Glutamatergic neuron (in vitro differentiated cells): ENCODE measurements at regions not wholly inside any gene's neighbourhood (a gene's known extent, or its start where the extent isn't known, plus 50 kb on each side); places are given as distances from the start of the nearest gene placed in this dataset.

Experiments used
- DNase-seq: peaks from one replicate; pipeline ENCODE4 v3.0.0; 2022
- H3K27ac Mint-ChIP-seq: one replicate; pipeline ENCODE4 v1.8.0; 2020; ENCODE audit warnings: mild to moderate bottlenecking, mixed read lengths, inconsistent platforms; ENCODE audit not compliant: unreplicated experiment
- H3K27me3 Mint-ChIP-seq: one replicate; pipeline ENCODE4 v1.8.0; 2020; ENCODE audit warnings: mild to moderate bottlenecking, moderate library complexity, mixed read lengths, inconsistent platforms; ENCODE audit not compliant: unreplicated experiment
- H3K36me3 Mint-ChIP-seq: one replicate; pipeline ENCODE4 v1.8.0; 2020; ENCODE audit warnings: mild to moderate bottlenecking, mixed read lengths, inconsistent platforms; ENCODE audit not compliant: unreplicated experiment
- H3K4me1 Mint-ChIP-seq: one replicate; pipeline ENCODE4 v1.8.0; 2020; ENCODE audit warnings: mild to moderate bottlenecking, low read depth, mixed read lengths, inconsistent platforms; ENCODE audit not compliant: unreplicated experiment
- H3K4me3 Mint-ChIP-seq: one replicate; pipeline ENCODE4 v1.8.0; 2020; ENCODE audit warnings: mild to moderate bottlenecking, mixed read lengths, inconsistent platforms; ENCODE audit not compliant: unreplicated experiment
- H3K9me3 Mint-ChIP-seq: one replicate; pipeline ENCODE4 v1.8.0; 2020; ENCODE audit warnings: mild to moderate bottlenecking, moderate library complexity, mixed read lengths, inconsistent platforms; ENCODE audit not compliant: unreplicated experiment
- TF ChIP-seq, protein P1 (sequence below): fragments of 200-600 bp; sonication (generic); IDR thresholded peaks from one replicate; pipeline ENCODE4 v1.5.0; 2021; ENCODE audit not compliant: partially characterized antibody, unreplicated experiment

DNA sequence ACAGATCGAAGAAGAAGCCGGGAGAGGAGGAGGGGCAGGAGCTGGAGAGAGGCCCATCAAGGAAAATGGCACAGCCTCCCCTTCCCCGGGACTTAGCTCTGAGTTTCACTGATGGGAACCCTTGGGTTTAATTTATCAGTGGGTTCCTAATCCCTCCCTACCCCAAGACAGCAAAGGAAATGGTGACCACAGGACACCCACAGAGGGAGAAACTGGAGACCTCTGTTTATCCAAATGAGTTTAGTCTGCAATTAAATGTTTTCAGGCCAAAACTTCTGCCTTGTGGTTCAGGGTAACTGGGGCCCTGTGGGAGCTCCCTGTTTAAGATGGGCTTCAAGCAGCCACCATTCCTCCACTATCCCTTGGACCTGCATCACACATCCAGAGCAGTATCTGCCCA lies 190.8 kb upstream of the TOPAZ1 start:
- peaks cover 9% of the 10 kb centered on the region for H3K36me3 Mint-ChIP-seq
- no peaks in the 10 kb centered on the region for H3K9me3 Mint-ChIP-seq
- H3K4me3 Mint-ChIP-seq = no peak overlapping the region
- DNase-seq = no peak
- TF ChIP-seq, protein P1, sequence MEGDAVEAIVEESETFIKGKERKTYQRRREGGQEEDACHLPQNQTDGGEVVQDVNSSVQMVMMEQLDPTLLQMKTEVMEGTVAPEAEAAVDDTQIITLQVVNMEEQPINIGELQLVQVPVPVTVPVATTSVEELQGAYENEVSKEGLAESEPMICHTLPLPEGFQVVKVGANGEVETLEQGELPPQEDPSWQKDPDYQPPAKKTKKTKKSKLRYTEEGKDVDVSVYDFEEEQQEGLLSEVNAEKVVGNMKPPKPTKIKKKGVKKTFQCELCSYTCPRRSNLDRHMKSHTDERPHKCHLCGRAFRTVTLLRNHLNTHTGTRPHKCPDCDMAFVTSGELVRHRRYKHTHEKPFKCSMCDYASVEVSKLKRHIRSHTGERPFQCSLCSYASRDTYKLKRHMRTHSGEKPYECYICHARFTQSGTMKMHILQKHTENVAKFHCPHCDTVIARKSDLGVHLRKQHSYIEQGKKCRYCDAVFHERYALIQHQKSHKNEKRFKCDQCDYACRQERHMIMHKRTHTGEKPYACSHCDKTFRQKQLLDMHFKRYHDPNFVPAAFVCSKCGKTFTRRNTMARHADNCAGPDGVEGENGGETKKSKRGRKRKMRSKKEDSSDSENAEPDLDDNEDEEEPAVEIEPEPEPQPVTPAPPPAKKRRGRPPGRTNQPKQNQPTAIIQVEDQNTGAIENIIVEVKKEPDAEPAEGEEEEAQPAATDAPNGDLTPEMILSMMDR = no peak
- H3K27me3 Mint-ChIP-seq = no peaks in the 10 kb centered on the region
- H3K4me1 Mint-ChIP-seq = no peaks in the 10 kb centered on the region
- H3K27ac Mint-ChIP-seq = no peak overlapping the region

DNA sequence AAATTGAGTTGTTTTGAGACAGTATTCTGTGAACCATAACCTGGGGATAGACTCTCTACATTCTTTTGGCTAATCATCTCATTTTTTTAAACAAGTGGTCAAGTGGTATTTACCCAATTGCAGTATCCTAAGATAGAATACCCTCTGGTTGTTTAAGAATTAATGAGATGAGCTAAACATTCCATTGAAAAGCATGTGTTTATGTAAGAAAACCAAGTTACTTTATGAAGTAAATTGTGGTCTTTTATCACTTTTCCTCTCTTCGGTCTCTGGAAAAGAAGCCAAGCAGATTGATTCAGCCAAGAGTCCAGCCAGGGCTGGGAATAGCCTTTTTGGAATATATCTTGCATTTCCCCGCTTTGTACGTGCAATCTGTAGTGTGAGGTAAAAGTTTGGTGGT lies 185.7 kb upstream of the TOPAZ1 start:
- no peak overlapping the region for H3K27ac Mint-ChIP-seq
- no peak for DNase-seq
- TF ChIP-seq, protein P1 = no peak

DNA sequence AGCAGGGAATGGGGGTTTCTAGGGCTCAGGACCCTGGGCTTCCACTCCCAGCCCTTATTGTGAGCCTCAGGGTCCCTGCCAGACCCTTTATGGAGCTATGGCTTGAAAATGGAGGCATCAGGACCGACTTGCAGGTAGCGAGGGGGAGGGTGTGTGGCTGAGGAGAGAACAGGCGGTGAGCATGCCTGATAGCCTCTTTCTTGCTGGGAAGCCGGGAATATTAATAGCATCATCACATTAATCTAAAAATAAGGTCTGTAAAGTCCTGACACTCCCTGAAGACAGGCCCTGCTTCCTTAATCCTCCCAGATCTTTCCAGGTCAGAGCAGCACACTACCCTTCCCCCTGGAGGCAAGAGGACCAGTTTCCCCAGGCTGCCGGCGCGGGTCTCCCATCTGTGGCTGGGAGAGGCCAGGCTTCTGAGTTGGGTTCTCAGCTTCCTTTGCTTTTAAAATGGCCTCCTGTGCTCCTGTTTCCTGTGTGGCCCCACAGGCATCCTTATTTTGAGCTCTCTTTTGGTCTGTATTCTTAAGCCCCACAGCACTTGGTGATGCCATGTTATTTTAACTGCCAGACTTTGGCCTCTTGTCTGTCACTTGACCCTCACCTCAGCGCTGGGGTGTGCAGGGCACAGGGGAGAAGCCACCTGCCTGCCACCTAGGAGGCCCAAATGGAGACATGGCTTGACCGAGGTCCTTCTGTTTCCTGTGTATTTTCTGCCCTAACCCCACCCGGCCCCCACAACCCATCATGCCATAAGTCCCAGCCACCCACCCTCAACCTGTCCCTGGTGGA lies 185.0 kb upstream of the TOPAZ1 start:
- Mint-ChIP-seq H3K27ac (no peak overlapping the region), H3K4me1 (no peaks in the 10 kb centered on the region), H3K4me3 (no peak overlapping the region), H3K27me3 (no peaks in the 10 kb centered on the region), H3K36me3 (peaks cover 9% of the 10 kb centered on the region), H3K9me3 (no peaks in the 10 kb centered on the region)
- TF ChIP-seq, protein P1 = no peak
- DNase-seq = no peak

More for the DNA sequence above, 185.7 kb upstream of the TOPAZ1 start:
- no peaks in the 10 kb centered on the region for H3K4me1 Mint-ChIP-seq
- H3K4me3 Mint-ChIP-seq = no peak overlapping the region
- H3K36me3 Mint-ChIP-seq = peaks cover 9% of the 10 kb centered on the region
- H3K27me3 Mint-ChIP-seq = no peaks in the 10 kb centered on the region
- H3K9me3 Mint-ChIP-seq = no peaks in the 10 kb centered on the region

DNA sequence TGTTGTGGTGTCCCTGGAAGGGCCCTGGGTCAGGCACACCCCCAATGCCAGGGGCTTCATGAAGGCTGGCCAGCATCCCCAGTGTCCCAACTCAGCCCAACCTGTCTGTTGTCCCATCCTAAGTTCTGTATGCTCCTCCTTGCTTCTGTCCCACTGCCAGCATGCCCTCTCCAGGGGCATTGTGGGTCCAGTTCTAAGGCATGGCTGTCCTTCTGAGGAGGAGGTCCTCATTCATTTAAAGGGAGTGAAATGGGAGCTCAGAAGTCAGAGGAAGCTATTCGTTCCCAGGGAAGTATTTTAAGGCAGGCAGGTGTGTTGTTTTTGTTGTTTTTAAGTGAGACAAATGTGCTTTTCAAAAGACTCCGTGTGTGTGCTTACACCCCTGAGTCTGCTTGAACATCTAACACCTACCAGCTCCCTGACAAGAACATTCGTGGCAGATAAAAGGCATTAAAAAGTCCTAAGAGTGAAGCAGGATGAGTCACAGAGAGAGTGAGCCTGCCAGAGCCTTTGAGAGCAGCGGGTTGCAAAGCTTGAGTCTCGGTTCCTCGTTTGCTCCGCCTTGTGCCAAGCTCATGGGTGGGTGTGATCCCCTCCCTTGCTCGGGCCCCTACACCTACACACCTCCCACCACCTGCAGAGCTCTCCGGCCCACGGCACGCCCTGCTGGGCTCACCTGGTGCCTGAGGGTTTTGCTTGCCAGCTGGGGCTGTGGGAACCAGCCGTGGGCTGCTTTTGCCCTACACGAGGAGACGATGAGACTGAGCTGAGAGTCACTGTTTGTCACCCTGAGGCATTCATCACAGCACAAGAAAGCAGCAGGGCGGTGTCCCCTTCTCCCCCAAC lies 183.4 kb upstream of the TOPAZ1 start:
- Mint-ChIP-seq H3K4me3 (no peak overlapping the region), H3K27ac (no peak overlapping the region), H3K4me1 (peaks cover 2% of the 10 kb centered on the region), H3K9me3 (no peaks in the 10 kb centered on the region), H3K36me3 (peaks cover 6% of the 10 kb centered on the region), H3K27me3 (peaks cover 3% of the 10 kb centered on the region)
- no peak for DNase-seq
- TF ChIP-seq, protein P1 = no peak

DNA sequence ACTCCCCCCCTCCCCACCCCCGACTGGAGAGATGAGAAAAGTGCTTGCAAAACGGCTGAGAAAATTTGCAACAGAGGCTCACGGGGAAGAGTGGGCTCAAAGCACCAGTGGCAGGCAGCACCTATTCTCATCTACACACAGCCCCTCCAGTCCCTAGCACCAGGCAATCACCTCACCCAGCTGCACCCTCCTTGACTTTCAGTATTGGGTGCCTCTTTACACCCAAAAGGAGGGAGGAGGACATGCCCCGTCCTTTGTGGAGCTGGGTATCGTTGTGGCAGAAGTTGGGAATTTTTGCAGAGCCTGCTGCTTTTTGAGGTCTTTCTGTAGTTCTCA lies 182.8 kb upstream of the TOPAZ1 start:
- H3K36me3 Mint-ChIP-seq = peaks cover 5% of the 10 kb centered on the region
- TF ChIP-seq, protein P1 = no peak
- H3K4me1 Mint-ChIP-seq = peaks cover 2% of the 10 kb centered on the region
- DNase-seq = no peak
- no peaks in the 10 kb centered on the region for H3K9me3 Mint-ChIP-seq
- no peak overlapping the region for H3K27ac Mint-ChIP-seq
- H3K4me3 Mint-ChIP-seq = no peak overlapping the region
- H3K27me3 Mint-ChIP-seq = peaks cover 3% of the 10 kb centered on the region
